22Rv1 (cell line): ENCODE measurements at regions not wholly inside any gene's neighbourhood (a gene's known extent, or its start where the extent isn't known, plus 50 kb on each side); places are given as distances from the start of the nearest gene placed in this dataset.

ENCODE experiments used
- ZFX ChIP-seq: fragments of 450-650 bp; IDR thresholded peaks from 2 replicates; pipeline ENCODE4 v1.6.1; 2017; ENCODE audit warnings: antibody characterized with exemption, borderline replicate concordance
- TF ChIP-seq, protein P1 (sequence below): fragments of 450-650 bp; IDR thresholded peaks from 2 replicates; pipeline ENCODE4 v1.5.1; 2017; ENCODE audit warnings: mild to moderate bottlenecking

GRCh38 chr6:119728935-119729334, 379.4 kb upstream of the MAN1A1 start:
- TF ChIP-seq, protein P1, sequence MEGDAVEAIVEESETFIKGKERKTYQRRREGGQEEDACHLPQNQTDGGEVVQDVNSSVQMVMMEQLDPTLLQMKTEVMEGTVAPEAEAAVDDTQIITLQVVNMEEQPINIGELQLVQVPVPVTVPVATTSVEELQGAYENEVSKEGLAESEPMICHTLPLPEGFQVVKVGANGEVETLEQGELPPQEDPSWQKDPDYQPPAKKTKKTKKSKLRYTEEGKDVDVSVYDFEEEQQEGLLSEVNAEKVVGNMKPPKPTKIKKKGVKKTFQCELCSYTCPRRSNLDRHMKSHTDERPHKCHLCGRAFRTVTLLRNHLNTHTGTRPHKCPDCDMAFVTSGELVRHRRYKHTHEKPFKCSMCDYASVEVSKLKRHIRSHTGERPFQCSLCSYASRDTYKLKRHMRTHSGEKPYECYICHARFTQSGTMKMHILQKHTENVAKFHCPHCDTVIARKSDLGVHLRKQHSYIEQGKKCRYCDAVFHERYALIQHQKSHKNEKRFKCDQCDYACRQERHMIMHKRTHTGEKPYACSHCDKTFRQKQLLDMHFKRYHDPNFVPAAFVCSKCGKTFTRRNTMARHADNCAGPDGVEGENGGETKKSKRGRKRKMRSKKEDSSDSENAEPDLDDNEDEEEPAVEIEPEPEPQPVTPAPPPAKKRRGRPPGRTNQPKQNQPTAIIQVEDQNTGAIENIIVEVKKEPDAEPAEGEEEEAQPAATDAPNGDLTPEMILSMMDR, result no peak
- no peak for TF ChIP-seq ZFX
